H1 (cell line): ENCODE measurements at regions not wholly inside any gene's neighbourhood (a gene's known extent, or its start where the extent isn't known, plus 50 kb on each side); places are given as distances from the start of the nearest gene placed in this dataset.

ENCODE experiments used
- CTCF ChIA-PET: fragments of 300-600 bp; sonication (Branson Sonifier 250); formaldehyde crosslinking; loops from one replicate; lab custom pipeline; 2021; ENCODE audit not compliant: partially characterized antibody; lab: Charles Lee
- POLR2A ChIA-PET: fragments of 300-600 bp; sonication (Branson Sonifier 250); formaldehyde crosslinking; loops from one replicate; lab custom pipeline; 2021; ENCODE audit warnings: inconsistent platforms; ENCODE audit not compliant: partially characterized antibody; lab: Charles Lee
- DNase-seq, 2 experiments: peaks; one replicate each; pipeline versions ENCODE4 v3.0.0 to v3.0.0-alpha.2; 2010 to 2022; ENCODE audit warnings: low spot score in 2 of 2, low read depth in 1 of 2, mixed read lengths in 1 of 2
- FAIRE-seq: peaks from 2 replicates; lab custom pipeline; 2011; peaks lifted over from hg19 to GRCh38; lab: Jason Lieb, UNC
- H2AFZ ChIP-seq: 2 replicates; pipeline ENCODE4 v1.8.1; 2012; ENCODE audit warnings: low read length, inconsistent platforms
- H2AK5ac ChIP-seq: 2 replicates; pipeline ENCODE4 v1.6.1; 2013; ENCODE audit warnings: low read depth, low read length
- H2BK120ac ChIP-seq: replicated peaks from 2 replicates; pipeline ENCODE3; 2013; ENCODE audit warnings: low read depth, low read length, inconsistent platforms
- H2BK12ac ChIP-seq: 2 replicates; pipeline ENCODE4 v1.6.1; 2013; ENCODE audit warnings: low read depth, low read length
- H2BK15ac ChIP-seq: 2 replicates; pipeline ENCODE4 v1.6.1; 2013; ENCODE audit warnings: low read length
- H2BK20ac ChIP-seq: 2 replicates; pipeline ENCODE4 v1.6.1; 2013; ENCODE audit warnings: low read length
- H2BK5ac ChIP-seq: 2 replicates; pipeline ENCODE4 v1.6.1; 2013; ENCODE audit warnings: low read depth, low read length
- H3K14ac ChIP-seq: 2 replicates; pipeline ENCODE4 v1.6.1; 2013; ENCODE audit warnings: inconsistent platforms; ENCODE audit not compliant: insufficient read length
- H3K18ac ChIP-seq: 2 replicates; pipeline ENCODE4 v1.6.1; 2013; ENCODE audit warnings: low read length; ENCODE audit errors: extremely low read depth
- H3K23ac ChIP-seq: 2 replicates; pipeline ENCODE4 v1.6.1; 2013; ENCODE audit warnings: inconsistent platforms; ENCODE audit not compliant: insufficient read length
- H3K23me2 ChIP-seq: 2 replicates; pipeline ENCODE4 v1.6.1; 2013; ENCODE audit warnings: low read depth, low read length
- H3K27ac ChIP-seq: 2 replicates; pipeline ENCODE4 v1.6.1; 2011; ENCODE audit warnings: low read depth, low read length, inconsistent platforms
- H3K27me3 ChIP-seq, 4 experiments: replicated peaks in 1 of 4; 1 replicate in 1 of 4; 2 replicates in 3 of 4; pipeline versions ENCODE4 v1.6.1 to v1.8.1; 2011 to 2013; ENCODE audit warnings: low read length in 3 of 4, mild to moderate bottlenecking in 3 of 4, inconsistent platforms in 2 of 4, mixed read lengths in 2 of 4, moderate library complexity in 1 of 4; ENCODE audit not compliant: control insufficient read depth in 3 of 4, insufficient read depth in 3 of 4; ENCODE audit errors: extremely low read depth in 1 of 4
- H3K36me3 ChIP-seq, 4 experiments: 2 replicates each; pipeline versions ENCODE4 v1.6.1 to v1.8.1; 2011 to 2013; ENCODE audit warnings: mild to moderate bottlenecking in 4 of 4, low read length in 3 of 4, moderate library complexity in 2 of 4, control low read depth in 1 of 4, inconsistent platforms in 1 of 4; ENCODE audit not compliant: insufficient read depth in 4 of 4, control insufficient read depth in 2 of 4
- H3K4ac ChIP-seq: replicated peaks from 2 replicates; pipeline ENCODE3; 2013; ENCODE audit warnings: low read length, low read depth, mixed read lengths, inconsistent platforms; ENCODE audit not compliant: insufficient read length
- H3K4me1 ChIP-seq, 4 experiments: replicated peaks in 1 of 4; 1 replicate in 1 of 4; 2 replicates in 3 of 4; pipeline versions ENCODE4 v1.6.1 to v1.8.1; 2011 to 2013; ENCODE audit warnings: low read length in 3 of 4, inconsistent platforms in 2 of 4, mixed read lengths in 1 of 4; ENCODE audit not compliant: insufficient read depth in 4 of 4, control insufficient read depth in 3 of 4
- H3K4me2 ChIP-seq, 2 experiments: 2 replicates each; pipeline versions ENCODE4 v1.6.1 to v1.8.1; 2011 to 2013; ENCODE audit warnings: low read depth in 2 of 2, low read length in 2 of 2, control low read depth in 1 of 2, inconsistent platforms in 1 of 2, mild to moderate bottlenecking in 1 of 2; ENCODE audit not compliant: insufficient read depth in 1 of 2
- H3K4me3 ChIP-seq, 4 experiments: fragments of 200-600, 300-600 bp in 1 of 4; sonication (generic), shearing (Covaris generic), sonication (Bioruptor Twin) in 1 of 4; 2 replicates each; pipeline versions ENCODE4 v1.5.1 to v1.8.1; 2011 to 2016; ENCODE audit warnings: low read length in 4 of 4, low read depth in 3 of 4, control low read depth in 2 of 4, inconsistent platforms in 2 of 4, mild to moderate bottlenecking in 2 of 4, mixed read lengths in 1 of 4, moderate library complexity in 1 of 4; ENCODE audit not compliant: insufficient read depth in 2 of 4; ENCODE audit errors: extremely low read depth in 1 of 4
- H3K56ac ChIP-seq: replicated peaks from 2 replicates; pipeline ENCODE3; 2013; ENCODE audit warnings: low read depth, mild to moderate bottlenecking, mixed read lengths, low read length, inconsistent platforms; ENCODE audit not compliant: insufficient read length
- H3K79me1 ChIP-seq: 2 replicates; pipeline ENCODE4 v1.6.1; 2013; ENCODE audit warnings: low read depth, low read length, control low read depth
- H3K79me2 ChIP-seq, 2 experiments: 2 replicates each; pipeline versions ENCODE4 v1.6.1 to v1.8.1; 2012 to 2013; ENCODE audit warnings: low read length in 2 of 2, mild to moderate bottlenecking in 2 of 2, inconsistent platforms in 1 of 2; ENCODE audit not compliant: insufficient read depth in 2 of 2, control insufficient read depth in 1 of 2
- H3K9ac ChIP-seq, 4 experiments: replicated peaks in 1 of 4; 1 replicate in 1 of 4; 2 replicates in 3 of 4; pipeline versions ENCODE4 v1.6.1 to v1.8.1; 2011 to 2013; ENCODE audit warnings: low read depth in 3 of 4, low read length in 3 of 4, control low read depth in 2 of 4, mild to moderate bottlenecking in 2 of 4, moderate library complexity in 2 of 4, inconsistent platforms in 1 of 4; ENCODE audit errors: extremely low read depth in 1 of 4
- H3K9me3 ChIP-seq, 2 experiments: 2 replicates each; pipeline versions ENCODE4 v1.6.1 to v1.8.1; 2012 to 2013; ENCODE audit warnings: mild to moderate bottlenecking in 2 of 2, moderate library complexity in 2 of 2, control low read depth in 1 of 2, inconsistent platforms in 1 of 2, low read depth in 1 of 2, low read length in 1 of 2, mixed read lengths in 1 of 2; ENCODE audit not compliant: insufficient read depth in 2 of 2
- H4K20me1 ChIP-seq, 2 experiments: replicated peaks in 1 of 2; 2 replicates each; pipeline versions ENCODE3 to v1.8.1; 2011 to 2013; ENCODE audit warnings: inconsistent platforms in 2 of 2, low read length in 2 of 2, mild to moderate bottlenecking in 1 of 2; ENCODE audit not compliant: insufficient read depth in 2 of 2, control insufficient read depth in 1 of 2
- H4K5ac ChIP-seq: 2 replicates; pipeline ENCODE4 v1.6.1; 2013; ENCODE audit warnings: low read length, low read depth, mixed read lengths, inconsistent platforms; ENCODE audit not compliant: insufficient read length
- H4K8ac ChIP-seq: 2 replicates; pipeline ENCODE4 v1.8.0; 2013; ENCODE audit warnings: mild to moderate bottlenecking, moderate library complexity, low read length, inconsistent platforms; ENCODE audit not compliant: insufficient read depth; ENCODE audit errors: extremely low read depth
- H4K91ac ChIP-seq: replicated peaks from 2 replicates; pipeline ENCODE3; 2013; ENCODE audit warnings: low read length, mixed read lengths, inconsistent platforms; ENCODE audit not compliant: insufficient read length
- BACH1 ChIP-seq: IDR thresholded peaks from 2 replicates; pipeline ENCODE4 v1.6.1; 2012; ENCODE audit warnings: low read length, improper control_type of control experiment
- BRCA1 ChIP-seq: IDR thresholded peaks from 2 replicates; pipeline ENCODE4 v1.6.1; 2012; ENCODE audit warnings: low read depth, low read length, improper control_type of control experiment
- EP300 ChIP-seq, 2 experiments: IDR thresholded peaks; 1 replicate in 1 of 2; 2 replicates in 1 of 2; pipeline ENCODE4 v1.6.1; 2011 to 2012; ENCODE audit warnings: low read depth in 2 of 2, low read length in 2 of 2, mild to moderate bottlenecking in 2 of 2, borderline replicate concordance in 1 of 2, inconsistent platforms in 1 of 2, moderate library complexity in 1 of 2
- GABPA ChIP-seq: IDR thresholded peaks from 2 replicates; pipeline ENCODE4 v1.6.1; 2011; ENCODE audit warnings: mild to moderate bottlenecking, low read length, moderate library complexity, borderline replicate concordance; ENCODE audit not compliant: insufficient read depth
- HDAC2 ChIP-seq, 2 experiments: fragments of 300-600 bp in 1 of 2; sonication (generic) in 1 of 2; IDR thresholded peaks; 2 replicates each; pipeline ENCODE4 v1.6.1; 2011 to 2012; ENCODE audit warnings: low read depth in 2 of 2, low read length in 2 of 2, mild to moderate bottlenecking in 2 of 2, moderate library complexity in 2 of 2, borderline replicate concordance in 1 of 2, inconsistent platforms in 1 of 2
- HDAC6 ChIP-seq: IDR thresholded peaks from one replicate; pipeline ENCODE4 v1.7.1; 2012; ENCODE audit warnings: low read depth, mild to moderate bottlenecking, inconsistent platforms, low read length, moderate library complexity
- RXRA ChIP-seq: IDR thresholded peaks from 2 replicates; pipeline ENCODE4 v1.6.1; 2011; ENCODE audit warnings: low read depth, mild to moderate bottlenecking, low read length, moderate library complexity; ENCODE audit not compliant: insufficient read depth
- SIRT6 ChIP-seq: IDR thresholded peaks from one replicate; pipeline ENCODE4 v1.7.1; 2012; ENCODE audit warnings: low read length, inconsistent platforms
- ZNF274 ChIP-seq: IDR thresholded peaks from 2 replicates; pipeline ENCODE4 v1.7.0; 2012; ENCODE audit warnings: low read length, borderline replicate concordance; ENCODE audit errors: extremely low read depth
- TF ChIP-seq, protein P1 (sequence below): IDR thresholded peaks from 2 replicates; pipeline ENCODE4 v1.6.1; 2012; ENCODE audit warnings: inconsistent platforms
- TF ChIP-seq, protein P2 (sequence below): IDR thresholded peaks from 2 replicates; pipeline ENCODE4 v1.6.1; 2011; ENCODE audit warnings: low read length, improper control_type of control experiment

DNA sequence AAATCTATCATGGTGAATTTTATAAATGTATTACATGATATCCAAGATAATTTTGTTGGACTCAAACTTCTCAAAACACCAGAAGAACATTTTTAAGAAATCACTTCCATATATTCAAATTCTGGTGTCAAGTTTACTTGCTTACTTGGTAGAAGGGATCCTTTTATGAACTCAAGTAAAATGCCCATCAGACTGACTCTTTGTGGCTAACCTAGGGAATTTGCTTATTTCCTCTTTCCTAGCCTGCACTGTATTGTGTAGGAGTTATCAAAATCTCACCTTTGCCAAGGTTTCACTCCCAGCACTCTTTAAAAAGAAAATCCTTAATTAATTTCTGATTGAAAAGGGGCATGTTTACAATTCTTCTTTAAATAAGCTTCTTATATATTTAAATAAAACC, 196.5 kb downstream of the DUSP6 start:
- no peaks in the 10 kb centered on the region for H3K79me1 ChIP-seq
- H3K9me3 ChIP-seq, result peaks cover 0 to under 1% of the 10 kb centered on the region in 2 experiments; a peak in 2 of 4 replicates
- no peak overlapping the region for H2BK5ac ChIP-seq
- H3K14ac ChIP-seq, result no peak overlapping the region
- peaks cover 0 to 2% (median 0%) of the 10 kb centered on the region in 4 experiments; a peak in 1 of 7 replicates for H3K4me1 ChIP-seq
- no peak overlapping the region for H2BK15ac ChIP-seq
- H3K4me2 ChIP-seq, result no peak overlapping the region
- TF ChIP-seq, protein P1, sequence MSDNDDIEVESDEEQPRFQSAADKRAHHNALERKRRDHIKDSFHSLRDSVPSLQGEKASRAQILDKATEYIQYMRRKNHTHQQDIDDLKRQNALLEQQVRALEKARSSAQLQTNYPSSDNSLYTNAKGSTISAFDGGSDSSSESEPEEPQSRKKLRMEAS, result no peak
- TF ChIP-seq HDAC6, result no peak
- TF ChIP-seq RXRA, result no peak
- TF ChIP-seq HDAC2 (IDR thresholded peaks at IDR 0.05; ENCODE audit: borderline replicate concordance in 1 of 2, low read depth in 2 of 2, low read length in 2 of 2), result no peak
- no peak for TF ChIP-seq GABPA
- no peak for TF ChIP-seq EP300 (IDR thresholded peaks at IDR 0.05; ENCODE audit: borderline replicate concordance in 1 of 2, low read depth in 2 of 2, low read length in 2 of 2)
- no peak for TF ChIP-seq ZNF274
- TF ChIP-seq BRCA1, result no peak
- TF ChIP-seq, protein P2, sequence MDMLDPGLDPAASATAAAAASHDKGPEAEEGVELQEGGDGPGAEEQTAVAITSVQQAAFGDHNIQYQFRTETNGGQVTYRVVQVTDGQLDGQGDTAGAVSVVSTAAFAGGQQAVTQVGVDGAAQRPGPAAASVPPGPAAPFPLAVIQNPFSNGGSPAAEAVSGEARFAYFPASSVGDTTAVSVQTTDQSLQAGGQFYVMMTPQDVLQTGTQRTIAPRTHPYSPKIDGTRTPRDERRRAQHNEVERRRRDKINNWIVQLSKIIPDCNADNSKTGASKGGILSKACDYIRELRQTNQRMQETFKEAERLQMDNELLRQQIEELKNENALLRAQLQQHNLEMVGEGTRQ, result no peak
- no peak for TF ChIP-seq SIRT6
- TF ChIP-seq BACH1, result no peak
- no peaks in the 10 kb centered on the region; a peak in 1 of 8 replicates for H3K36me3 ChIP-seq
- no peak overlapping the region for H4K5ac ChIP-seq
- POLR2A ChIA-PET, result no interaction called here
- H2AFZ ChIP-seq, result no peak overlapping the region
- H2AK5ac ChIP-seq, result no peak overlapping the region
- H2BK120ac ChIP-seq, result no peak overlapping the region
- no peak overlapping the region for H3K4me3 ChIP-seq
- H3K4ac ChIP-seq, result no peak overlapping the region
- no peak overlapping the region for H3K23ac ChIP-seq
- no peak overlapping the region for H4K91ac ChIP-seq
- H2BK20ac ChIP-seq, result no peak overlapping the region
- FAIRE-seq (no peak), DNase-seq (no peak)
- H2BK12ac ChIP-seq, result no peak overlapping the region
- H3K79me2 ChIP-seq, result no peaks in the 10 kb centered on the region
- H4K20me1 ChIP-seq, result no peaks in the 10 kb centered on the region
- H3K27me3 ChIP-seq, result peaks cover 0 to 2% (median 0%) of the 10 kb centered on the region in 4 experiments; a peak in 1 of 7 replicates
- H3K56ac ChIP-seq, result no peak overlapping the region
- H3K9ac ChIP-seq, result no peak overlapping the region
- no peak overlapping the region for H4K8ac ChIP-seq
- no peak overlapping the region for H3K27ac ChIP-seq
- CTCF ChIA-PET, result interaction anchor here (0.9 to 1.8 kb wide), 5 partner anchors 21 to 138 kb away, joined by 3 to 5 read pairs (median 3); no protein-coding TSS in a partner anchor
- no peak overlapping the region for H3K18ac ChIP-seq
- H3K23me2 ChIP-seq, result no peaks in the 10 kb centered on the region
